Hypothalamus (tissue), 51 donors: ENCODE measurements at regions not wholly inside any gene's neighbourhood (a gene's known extent, or its start where the extent isn't known, plus 50 kb on each side); places are given as distances from the start of the nearest gene placed in this dataset.

Source experiments
- DNase-seq, 51 donors: peaks; one replicate each; lab custom pipeline; 2025; lab: John Stamatoyannopoulos, UW

DNA sequence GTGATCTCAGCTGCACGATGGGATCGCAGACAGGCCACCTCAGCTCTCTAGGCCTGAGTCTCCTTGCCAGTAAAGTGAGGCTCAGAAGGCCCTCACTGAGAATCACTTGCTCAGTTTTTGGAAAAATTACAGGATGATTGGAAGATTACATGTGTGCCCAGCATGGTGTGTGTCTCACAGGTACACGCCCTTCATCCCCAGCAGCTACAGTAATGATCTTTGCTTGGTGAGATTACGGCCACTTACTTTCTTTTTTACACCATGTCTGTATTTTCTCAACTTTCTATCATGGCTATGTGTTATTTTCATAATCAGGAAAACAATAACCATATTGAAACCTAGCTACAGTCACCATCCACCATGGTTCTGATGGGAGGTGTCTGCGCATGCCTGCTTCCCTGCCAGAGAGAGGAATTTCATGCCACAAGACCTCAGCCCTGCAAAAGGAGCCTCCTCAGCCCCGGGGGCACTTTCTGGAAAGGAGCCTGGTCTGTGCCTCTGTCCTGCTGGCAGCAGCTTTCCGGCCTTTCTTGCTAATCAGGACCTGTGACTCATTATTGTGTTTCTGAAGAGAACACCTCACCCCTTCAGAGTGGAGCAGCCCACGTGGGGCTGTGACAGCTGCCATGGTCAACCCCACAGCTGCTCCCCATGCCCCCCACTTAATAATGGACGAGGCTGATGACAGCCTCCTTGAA, 64.2 kb upstream of the OLFM1 start:
- peak in 3 of 51 donors; percentile 6 to 14 (median 9) for DNase-seq

DNA sequence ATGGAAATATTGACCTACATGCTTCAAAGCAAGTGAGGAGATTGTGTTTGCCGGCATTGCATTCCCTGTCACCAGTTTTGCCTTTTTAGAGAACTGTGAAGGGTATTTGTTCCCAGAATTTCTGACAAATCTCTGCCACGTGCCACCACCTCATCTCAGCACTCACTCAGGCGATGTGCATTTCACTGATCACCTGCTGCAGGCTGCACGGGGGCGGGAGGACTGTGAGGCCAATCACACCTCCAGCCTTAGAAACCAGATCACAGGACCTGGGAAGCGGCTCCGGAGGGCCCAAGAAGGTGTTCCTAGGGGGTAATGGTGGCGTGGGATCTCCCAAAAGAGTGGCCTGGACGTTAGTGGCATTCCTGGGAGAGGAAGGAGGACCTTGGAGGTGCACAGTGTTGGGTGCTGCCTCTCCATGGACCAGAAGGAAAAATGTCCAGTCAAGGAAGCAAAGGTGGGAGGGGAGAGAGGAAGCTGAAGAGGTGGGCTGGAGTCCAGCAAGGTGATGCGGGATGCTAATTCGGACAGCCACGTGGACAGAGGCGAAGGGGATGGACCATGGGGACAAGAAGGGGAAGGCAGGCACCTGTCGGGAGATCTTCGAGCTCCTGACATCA, 63.6 kb upstream of the OLFM1 start:
- DNase-seq, result no peak

DNA sequence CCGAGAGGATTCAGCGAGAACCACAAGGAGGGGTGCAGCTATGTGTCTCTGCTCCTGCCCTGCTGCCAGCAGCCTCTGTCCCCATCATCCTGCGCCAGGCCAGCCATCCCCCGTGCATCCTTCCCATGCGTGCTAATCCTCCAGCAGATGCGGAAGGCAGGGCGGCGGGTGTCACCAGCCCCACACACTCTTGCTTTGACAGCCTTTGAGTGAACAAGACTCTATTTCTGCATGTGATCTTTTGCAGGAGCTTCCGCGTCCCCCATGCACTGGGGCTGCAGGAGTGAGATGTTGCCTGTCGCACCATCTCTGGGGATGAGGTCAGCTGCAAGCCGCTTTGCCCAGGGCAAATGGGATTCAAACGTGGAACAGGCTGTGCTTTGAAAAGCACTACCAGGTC, 58.0 kb upstream of the OLFM1 start:
- no peak for DNase-seq

DNA sequence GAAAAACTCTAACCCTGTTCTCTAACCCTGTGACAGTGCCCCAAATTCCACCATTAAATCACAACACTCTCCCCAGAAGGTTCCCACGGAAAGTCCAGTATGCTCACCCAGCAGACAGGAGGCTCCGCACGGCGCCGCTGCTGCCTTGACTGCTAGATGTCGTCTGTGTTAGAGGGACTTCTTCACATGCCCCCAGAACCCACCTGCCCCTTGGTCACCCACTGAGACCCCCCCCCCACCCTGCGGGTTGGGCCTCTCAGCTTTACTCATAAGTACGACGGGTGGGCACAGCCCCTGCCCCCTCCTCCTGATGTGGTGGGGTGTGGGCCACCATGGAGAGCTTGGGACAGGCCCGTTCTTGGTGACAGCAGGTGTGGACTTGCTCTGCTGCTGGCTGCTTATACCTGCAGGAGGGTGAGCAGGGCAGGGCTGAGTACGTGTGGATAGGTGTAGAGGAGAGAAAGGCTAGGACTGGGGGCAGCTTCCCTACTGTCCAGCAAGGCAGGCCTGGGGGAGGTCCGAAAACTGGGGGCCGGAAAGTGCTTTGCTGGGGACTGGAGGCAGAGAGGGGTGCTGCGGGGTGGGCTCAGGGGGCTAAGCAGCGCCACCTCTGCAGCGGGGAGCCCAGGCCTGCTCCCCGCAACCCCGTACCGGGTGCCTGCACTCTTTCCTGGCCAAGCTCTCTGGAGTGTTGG, 57.5 kb upstream of the OLFM1 start:
- no peak for DNase-seq

DNA sequence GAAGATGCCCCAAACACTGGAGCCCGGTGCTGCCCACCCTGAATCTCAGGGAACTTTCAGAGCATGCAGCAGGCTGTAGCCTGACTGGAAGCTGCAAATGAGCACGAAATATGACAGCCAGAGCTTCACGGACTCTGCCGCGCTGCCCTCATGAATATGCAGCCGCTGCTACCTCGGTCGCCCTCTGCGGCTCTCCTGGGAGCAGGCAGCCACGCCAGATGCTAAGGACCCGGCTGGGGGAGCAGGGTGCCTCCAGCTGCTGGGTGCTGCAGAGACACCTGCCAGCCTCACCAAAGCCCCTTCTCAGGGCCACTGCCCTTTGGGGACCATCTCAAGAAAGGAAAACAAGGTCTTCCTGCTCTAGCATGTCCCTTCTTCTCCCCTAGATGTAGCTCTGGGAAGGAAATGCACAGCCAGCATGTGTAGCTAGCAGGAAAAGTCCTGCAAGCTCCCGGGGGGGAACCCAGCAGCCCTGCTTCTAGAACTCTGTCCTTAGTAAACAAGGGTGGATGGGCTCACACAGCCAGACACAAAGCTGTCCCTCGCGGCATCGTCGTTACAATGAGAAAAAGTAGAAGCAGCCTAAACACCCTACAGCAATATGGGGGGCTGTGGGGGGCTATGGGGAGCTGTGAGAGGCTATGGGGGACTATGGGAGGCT, 56.8 kb upstream of the OLFM1 start:
- peak in 2 of 51 donors; percentile 6 to 11 for DNase-seq

DNA sequence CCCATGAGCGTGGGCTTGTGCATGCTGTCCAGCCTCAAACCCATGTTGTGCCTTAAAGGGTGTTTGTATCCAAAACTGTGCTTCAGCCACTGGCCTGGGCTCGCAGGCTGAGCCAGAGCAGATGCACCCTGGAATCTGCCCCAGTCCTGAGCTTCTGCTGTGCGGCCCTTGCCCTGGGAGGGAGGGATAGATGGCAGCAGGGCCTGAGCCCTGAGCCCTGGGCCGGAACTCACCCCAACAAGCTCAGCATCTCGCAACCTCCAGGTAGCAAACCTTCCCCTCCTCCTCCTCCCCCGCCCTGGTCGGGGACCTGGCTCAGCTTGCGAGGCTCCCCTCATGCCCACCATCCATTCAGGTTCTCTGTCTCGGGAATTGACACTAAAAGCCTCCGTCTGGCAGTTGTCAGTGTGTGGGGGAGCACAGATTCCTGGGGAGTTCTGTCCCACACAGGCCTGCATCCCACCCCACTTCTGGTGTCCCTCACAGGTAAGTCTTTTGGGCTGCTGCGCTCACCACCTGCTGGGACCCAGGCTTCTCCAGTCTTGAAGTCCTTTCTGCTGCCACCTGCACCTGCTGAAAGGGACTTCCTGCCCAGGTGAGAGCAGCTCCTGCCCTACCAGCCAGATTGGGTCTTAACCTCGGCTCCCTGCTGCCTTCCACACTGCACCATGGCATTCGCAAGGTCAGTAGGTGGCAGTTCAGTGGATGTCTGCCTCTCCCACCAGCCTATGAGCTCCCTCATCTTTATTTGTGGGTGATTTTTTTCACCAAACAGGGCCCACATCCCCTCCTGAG, 55.2 kb upstream of the OLFM1 start:
- DNase-seq, result no peak

DNA sequence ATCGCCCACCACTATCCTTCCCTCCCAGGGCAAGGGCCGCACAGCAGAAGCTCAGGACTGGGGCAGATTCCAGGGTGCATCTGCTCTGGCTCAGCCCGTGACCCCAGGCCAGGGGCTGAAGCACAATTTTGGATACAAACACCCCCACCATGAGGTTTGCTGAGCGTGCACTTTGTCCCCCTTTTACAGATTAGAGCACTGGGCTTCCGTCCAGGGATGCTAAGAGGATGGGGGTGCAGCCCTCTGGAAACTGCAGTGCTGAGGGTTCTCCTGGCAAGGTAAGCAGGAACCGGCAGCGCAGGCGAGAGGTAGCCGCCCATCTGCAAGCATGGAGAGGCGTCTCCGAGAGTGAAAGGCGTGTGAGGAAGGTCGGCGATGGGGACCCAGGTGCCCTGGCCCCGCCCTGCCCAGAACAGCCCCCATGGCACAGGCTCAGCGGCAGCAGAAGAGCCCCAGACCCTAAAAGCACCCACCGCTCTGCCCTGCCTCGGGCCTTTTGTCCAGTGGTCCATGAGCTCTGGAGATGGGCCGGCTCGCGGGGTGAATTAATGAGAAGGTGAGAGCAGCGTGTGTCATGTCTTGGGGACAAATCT, 54.5 kb upstream of the OLFM1 start:
- DNase-seq, result no peak

DNA sequence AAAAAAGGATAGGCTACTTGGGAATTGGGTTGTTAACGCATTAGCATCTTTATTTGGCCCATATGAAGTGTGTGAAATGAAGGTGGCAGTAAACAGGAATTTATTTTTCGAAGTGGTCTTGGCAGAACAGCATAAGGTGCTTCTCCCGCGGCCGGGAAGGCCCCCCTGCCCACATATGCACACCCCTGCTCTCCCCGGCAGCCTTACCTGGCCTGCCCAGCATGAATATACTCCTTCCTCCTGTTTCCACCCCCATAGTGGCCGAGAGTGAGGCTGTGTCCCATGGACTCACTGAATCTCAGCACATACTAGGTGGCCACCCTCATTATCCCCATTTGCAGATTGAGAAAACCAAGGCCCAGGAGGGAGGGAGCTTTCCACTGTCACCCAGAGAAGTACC, 54.0 kb upstream of the OLFM1 start:
- DNase-seq, result no peak

DNA sequence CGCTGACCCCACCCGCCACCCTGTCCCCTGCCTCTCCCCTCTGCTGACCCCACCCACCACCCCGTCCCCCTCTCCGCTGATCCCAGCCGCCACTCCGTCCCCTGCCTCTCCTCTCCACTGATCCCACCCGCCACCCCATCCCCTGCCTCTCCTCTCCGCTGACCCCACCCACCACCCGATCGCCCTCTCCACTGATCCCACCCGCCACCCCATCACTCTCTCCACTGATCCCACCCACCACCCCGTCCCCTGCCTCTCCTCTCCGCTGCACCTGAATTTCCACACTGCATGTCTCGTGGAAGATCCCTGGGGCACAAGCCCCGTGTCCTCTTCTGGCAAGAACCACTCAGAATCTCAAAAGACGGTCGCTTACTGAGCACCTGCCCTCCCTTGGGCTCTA, 53.4 kb upstream of the OLFM1 start:
- DNase-seq, result no peak

DNA sequence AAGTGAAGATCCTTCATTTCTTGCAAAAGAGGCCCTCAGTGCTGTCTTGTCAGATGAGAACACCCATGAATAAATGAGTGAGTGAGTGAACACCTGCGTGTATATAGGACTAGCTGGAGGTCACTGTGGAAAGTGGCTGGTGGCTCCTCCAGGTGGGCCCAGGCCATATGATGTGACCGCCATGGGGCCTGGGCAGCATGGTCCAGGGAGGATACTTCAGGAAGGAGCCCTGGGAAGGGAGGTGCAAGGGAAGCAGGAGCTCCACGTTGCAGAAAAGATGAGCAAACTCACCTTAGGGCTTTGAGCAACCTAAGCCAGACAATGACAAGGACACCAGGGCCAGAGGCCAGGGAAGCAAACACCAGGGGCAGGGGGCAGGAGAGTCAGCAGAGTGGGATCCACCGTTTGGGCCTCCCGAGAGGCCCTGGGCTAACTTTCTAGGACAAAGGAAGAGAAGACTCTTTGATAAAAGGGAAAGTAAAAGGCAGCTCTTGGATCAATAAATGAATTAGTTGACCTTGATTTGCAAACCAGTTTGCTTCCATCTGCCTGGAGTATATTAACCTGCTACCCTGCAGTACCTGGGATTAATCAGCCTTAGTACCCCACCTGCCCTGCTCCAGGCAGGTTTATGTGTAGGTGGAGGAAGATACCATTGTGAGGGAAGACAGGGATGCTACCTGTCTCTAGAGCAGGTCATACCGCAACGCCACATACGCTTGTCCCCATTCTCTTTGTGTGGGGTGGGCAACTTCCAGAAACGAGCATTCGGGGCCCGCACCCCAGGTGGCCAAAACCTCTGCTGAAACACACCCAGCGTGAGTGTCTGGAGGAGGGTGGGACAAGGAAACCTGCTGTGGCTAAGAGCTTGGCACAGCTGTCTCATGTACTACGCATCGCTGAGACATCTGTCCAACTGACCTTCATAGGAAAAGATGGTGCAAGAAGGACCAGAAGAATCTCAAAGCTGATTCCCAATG, 51.4 kb upstream of the OLFM1 start:
- no peak for DNase-seq

DNA sequence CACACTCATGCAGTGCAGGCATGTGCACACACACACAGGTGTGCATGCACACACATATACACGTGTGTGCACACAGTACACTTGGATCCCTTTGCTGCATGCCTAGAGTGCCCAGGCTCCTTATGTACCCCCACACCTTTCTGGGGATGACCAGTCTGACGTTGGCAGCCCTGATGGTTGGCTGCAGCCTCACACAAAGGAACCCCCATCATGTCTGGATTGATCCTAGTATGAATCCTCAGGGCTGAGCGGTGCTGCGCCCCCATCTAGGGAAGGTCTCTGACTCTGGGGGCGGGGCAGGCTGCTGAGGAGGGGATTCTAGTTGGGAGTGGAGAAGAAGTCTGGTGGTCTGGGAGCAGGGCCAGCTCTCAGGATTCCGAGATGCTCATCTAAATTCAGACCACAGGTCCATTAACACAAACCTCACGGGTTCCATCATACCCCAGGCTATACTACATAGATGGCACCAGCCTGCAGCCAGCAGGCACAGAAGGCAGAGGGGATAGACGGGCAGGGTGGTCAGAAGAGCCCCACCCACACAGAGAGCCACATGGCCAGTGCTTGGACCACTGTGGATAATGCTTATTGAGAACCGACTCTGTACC, 50.5 kb upstream of the OLFM1 start:
- no peak for DNase-seq

DNA sequence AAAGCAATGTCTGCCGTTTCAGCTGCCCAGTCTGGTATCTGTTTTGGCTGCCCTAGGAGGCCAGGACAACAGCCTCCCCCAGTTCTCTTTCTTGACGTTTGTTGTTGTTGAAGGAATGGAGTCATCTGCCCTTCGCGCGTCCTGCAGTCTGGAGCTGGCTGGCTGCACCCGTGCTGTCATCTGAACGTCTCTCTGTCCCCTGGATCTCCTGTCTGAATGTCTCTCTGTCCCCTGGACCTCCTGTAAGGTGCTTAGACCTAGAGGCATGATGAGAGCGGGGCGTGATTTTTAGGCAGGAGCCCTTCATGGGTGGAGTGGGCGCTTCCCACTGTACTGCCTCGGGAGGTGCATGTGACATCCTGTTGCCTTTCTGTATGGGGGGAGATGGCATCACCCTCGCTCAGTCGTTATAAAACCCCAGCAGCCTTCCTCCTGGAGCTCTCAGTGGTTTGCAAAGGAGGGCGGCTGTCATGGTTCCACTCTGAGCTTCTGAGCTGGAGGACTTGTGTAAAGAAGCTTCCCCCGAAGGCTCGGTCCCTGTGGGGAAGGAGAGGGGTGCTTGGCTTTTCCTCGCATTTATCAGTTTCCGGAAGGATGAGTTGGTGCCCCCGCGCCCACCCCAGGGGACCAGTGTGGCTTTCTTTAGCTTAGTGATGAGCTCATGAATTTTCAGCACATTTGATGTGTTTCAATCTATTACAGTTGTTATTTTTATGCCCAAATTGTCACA, 49.8 kb upstream of the OLFM1 start:
- no peak for DNase-seq
